ENCODE measurements at regions not wholly inside any gene's neighbourhood (a gene's known extent, or its start where the extent isn't known, plus 50 kb on each side); places are given as distances from the start of the nearest gene placed in this dataset.
A peak's percentile ranks its signal among the peaks of the same experiment; 100 is the strongest.

GRCh38 chr1:212192261-212192998 is 92.8 kb upstream of the PPP2R5A start:
- DNase-seq = no peak

GRCh38 chr1:212196355-212196754 is 88.9 kb upstream of the PPP2R5A start:
- no peak for DNase-seq

- DNase-seq = no peak
These were observed 83.7 kb upstream of the PPP2R5A start for GRCh38 chr1:212201461-212201860.

- DNase-seq = no peak
These were observed 81.6 kb upstream of the PPP2R5A start for GRCh38 chr1:212203630-212204029.

- no peak for DNase-seq
These were observed 80.2 kb upstream of the PPP2R5A start for GRCh38 chr1:212205006-212205405.

- DNase-seq = no peak
These were observed 79.4 kb upstream of the PPP2R5A start for GRCh38 chr1:212205843-212206242.

- no peak for DNase-seq
These were observed 78.1 kb upstream of the PPP2R5A start for GRCh38 chr1:212207118-212207517.

GRCh38 chr1:212207822-212208520 is 77.2 kb upstream of the PPP2R5A start:
- DNase-seq = no peak

- DNase-seq = no peak
These were observed 76.1 kb upstream of the PPP2R5A start for GRCh38 chr1:212208978-212209644.

- no peak for DNase-seq
These were observed 73.8 kb upstream of the PPP2R5A start for GRCh38 chr1:212211371-212211770.

- no peak for DNase-seq
These were observed 72.9 kb upstream of the PPP2R5A start for GRCh38 chr1:212212343-212212742.

GRCh38 chr1:212212906-212213305 is 72.3 kb upstream of the PPP2R5A start:
- DNase-seq = no peak

- DNase-seq = no peak
These were observed 71.4 kb upstream of the PPP2R5A start for GRCh38 chr1:212213784-212214183.

- DNase-seq = no peak
These were observed 70.9 kb upstream of the PPP2R5A start for GRCh38 chr1:212214325-212214724.

- no peak for DNase-seq
These were observed 69.3 kb upstream of the PPP2R5A start for GRCh38 chr1:212215910-212216309.

- no peak for DNase-seq
These were observed 67.6 kb upstream of the PPP2R5A start for GRCh38 chr1:212217633-212218032.

- DNase-seq = no peak
These were observed 67.1 kb upstream of the PPP2R5A start for GRCh38 chr1:212218065-212218464.

- DNase-seq = peak; percentile 74
These were observed 66.3 kb upstream of the PPP2R5A start for GRCh38 chr1:212218911-212219310.

- DNase-seq = no peak
These were observed 65.3 kb upstream of the PPP2R5A start for GRCh38 chr1:212219679-212220463.

- DNase-seq = no peak
These were observed 63.4 kb upstream of the PPP2R5A start for GRCh38 chr1:212221801-212222200.

GRCh38 chr1:212224102-212224501 is 61.1 kb upstream of the PPP2R5A start:
- no peak for DNase-seq

- DNase-seq = peak; percentile 72
These were observed 59.8 kb upstream of the PPP2R5A start for GRCh38 chr1:212225416-212225815.

GRCh38 chr1:212225871-212226302 is 59.3 kb upstream of the PPP2R5A start:
- no peak for DNase-seq
